ENCODE measurements at regions not wholly inside any gene's neighbourhood (a gene's known extent, or its start where the extent isn't known, plus 50 kb on each side); places are given as distances from the start of the nearest gene placed in this dataset.

DNA sequence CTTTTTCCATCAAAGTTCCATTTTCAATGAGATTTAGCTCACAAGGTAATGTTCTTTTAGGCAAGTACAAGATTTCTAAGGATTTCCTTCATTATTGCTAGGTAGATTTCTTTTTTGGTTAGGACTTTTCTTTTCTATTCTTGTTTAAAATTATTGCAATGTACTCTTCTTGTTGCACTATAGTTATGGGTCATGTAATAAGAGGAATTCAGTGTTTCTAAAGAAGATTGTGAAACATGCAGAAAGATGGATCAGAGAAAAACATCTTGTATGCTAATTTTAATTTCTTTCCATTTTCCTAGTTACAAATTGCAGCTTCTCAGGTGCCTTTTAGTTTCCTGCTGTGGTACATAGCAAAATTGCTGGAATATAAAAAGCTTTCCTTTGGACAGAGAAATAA lies 56.1 kb downstream of the BTG1 start:
- DNase-seq (ENCODE audit: extremely low read depth, insufficient read length), result no peak
- no peak overlapping the region for H3K4me3 ChIP-seq (replicated peaks; ENCODE audit: low read depth, low read length)
- H3K27me3 ChIP-seq (replicated peaks; ENCODE audit: control insufficient read depth, insufficient read depth, low read length), result no peaks in the 10 kb centered on the region
- no peaks in the 10 kb centered on the region for H3K36me3 ChIP-seq (ENCODE audit: control insufficient read depth, insufficient read depth, low read length)
- TF ChIP-seq, protein P1, sequence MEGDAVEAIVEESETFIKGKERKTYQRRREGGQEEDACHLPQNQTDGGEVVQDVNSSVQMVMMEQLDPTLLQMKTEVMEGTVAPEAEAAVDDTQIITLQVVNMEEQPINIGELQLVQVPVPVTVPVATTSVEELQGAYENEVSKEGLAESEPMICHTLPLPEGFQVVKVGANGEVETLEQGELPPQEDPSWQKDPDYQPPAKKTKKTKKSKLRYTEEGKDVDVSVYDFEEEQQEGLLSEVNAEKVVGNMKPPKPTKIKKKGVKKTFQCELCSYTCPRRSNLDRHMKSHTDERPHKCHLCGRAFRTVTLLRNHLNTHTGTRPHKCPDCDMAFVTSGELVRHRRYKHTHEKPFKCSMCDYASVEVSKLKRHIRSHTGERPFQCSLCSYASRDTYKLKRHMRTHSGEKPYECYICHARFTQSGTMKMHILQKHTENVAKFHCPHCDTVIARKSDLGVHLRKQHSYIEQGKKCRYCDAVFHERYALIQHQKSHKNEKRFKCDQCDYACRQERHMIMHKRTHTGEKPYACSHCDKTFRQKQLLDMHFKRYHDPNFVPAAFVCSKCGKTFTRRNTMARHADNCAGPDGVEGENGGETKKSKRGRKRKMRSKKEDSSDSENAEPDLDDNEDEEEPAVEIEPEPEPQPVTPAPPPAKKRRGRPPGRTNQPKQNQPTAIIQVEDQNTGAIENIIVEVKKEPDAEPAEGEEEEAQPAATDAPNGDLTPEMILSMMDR (IDR thresholded peaks at IDR 0.05; ENCODE audit: insufficient read depth, low read length, poor library complexity, severe bottlenecking), result no peak

DNA sequence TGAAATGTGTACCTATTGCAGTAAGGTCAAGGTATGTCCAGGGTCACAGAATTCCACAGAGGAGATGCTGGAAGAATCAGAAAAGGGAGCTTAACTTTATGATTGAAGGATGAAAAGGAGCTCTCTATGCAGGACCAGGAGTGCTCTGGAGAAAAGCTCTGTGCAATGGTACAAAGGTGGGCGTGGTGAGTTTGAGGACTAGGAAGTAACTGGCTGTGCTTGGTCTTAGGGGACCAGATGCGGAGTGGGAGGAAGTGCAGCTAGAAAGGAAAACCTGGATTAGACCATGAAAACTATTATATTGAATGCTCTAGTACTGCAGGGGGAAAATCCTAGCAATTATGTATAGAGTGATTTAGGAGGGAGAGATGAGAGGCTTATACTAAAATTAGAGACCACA lies 56.8 kb downstream of the BTG1 start:
- Histone ChIP-seq H3K4me3 (replicated peaks; ENCODE audit: low read depth, low read length) (no peak overlapping the region), H3K27me3 (replicated peaks; ENCODE audit: control insufficient read depth, insufficient read depth, low read length) (no peaks in the 10 kb centered on the region), H3K36me3 (ENCODE audit: control insufficient read depth, insufficient read depth, low read length) (no peaks in the 10 kb centered on the region)
- DNase-seq (ENCODE audit: extremely low read depth, insufficient read length), result no peak
- TF ChIP-seq, protein P1 (IDR thresholded peaks at IDR 0.05; ENCODE audit: insufficient read depth, low read length, poor library complexity, severe bottlenecking), result no peak

DNA sequence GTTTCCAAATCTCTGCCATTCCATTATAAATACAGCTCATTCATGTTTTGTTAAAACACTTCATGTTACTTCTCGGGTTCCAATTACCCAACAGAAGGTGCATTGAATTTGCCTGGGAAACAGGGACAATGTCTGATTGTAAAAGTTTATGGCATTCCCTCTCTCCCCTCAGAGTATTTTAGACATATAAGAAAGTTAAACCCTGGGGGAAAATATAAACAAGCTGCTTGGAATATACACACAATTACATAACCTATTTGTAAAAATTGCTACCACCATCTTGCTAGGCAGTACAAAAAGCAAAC lies 60.0 kb downstream of the BTG1 start:
- TF ChIP-seq, protein P1 (IDR thresholded peaks at IDR 0.05; ENCODE audit: insufficient read depth, low read length, poor library complexity, severe bottlenecking), result no peak
- Histone ChIP-seq H3K4me3 (replicated peaks; ENCODE audit: low read depth, low read length) (no peak overlapping the region), H3K36me3 (ENCODE audit: control insufficient read depth, insufficient read depth, low read length) (no peaks in the 10 kb centered on the region), H3K27me3 (replicated peaks; ENCODE audit: control insufficient read depth, insufficient read depth, low read length) (no peaks in the 10 kb centered on the region)
- DNase-seq (ENCODE audit: extremely low read depth, insufficient read length), result no peak

DNA sequence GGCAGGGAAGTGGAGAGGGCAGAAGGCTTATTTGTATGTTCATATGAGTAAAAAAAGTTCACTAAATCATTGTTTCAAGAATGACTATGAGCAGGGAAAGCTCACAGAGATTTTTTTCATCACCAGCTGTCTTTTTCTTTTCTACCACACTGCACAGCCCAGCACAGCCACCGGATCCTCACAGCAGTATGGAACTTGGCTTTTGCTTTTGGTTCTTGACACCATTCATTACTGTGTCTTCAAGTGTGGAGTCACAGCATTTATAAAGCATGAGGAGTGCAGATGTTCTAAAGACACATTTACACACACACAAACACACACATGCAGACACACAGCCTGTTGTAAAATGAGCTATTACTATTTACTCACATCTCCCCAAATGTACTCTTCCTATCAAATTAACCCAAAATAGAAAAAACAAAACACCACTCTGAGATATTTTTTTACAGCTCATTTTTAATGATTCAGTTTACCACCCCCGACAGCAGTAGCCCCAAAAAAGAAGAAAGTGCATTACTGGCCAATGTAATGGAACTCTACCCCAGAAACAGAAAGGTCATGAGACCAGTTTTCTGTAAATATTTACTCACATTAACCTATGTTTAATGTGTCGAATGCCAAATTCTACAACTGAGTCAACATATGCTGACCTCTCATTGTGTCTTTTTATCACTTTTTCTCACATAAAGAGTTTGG lies 60.5 kb downstream of the BTG1 start:
- DNase-seq (ENCODE audit: extremely low read depth, insufficient read length), result no peak
- TF ChIP-seq, protein P1 (IDR thresholded peaks at IDR 0.05; ENCODE audit: insufficient read depth, low read length, poor library complexity, severe bottlenecking), result no peak

DNA sequence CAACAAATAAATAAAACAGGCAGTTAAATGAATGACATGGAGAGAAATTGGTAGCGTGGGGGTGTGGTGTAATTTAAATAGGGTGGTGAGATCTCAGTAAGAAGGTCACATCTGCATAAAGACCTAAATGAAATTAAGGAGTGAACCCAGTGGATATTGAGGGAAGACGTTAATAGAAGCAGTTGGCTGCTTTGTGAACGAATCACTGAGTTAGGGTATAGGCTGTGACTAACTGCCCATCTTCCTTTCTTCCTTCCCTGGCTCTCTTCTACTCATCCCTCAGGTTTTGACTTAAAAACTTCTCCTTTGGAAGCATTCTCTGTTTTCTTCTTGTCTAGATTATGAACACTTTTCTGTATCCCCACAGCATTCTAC lies 64.7 kb downstream of the BTG1 start:
- no peak overlapping the region for H3K4me3 ChIP-seq (replicated peaks; ENCODE audit: low read depth, low read length)

More for the DNA sequence above, 60.5 kb downstream of the BTG1 start:
- no peaks in the 10 kb centered on the region for H3K27me3 ChIP-seq (replicated peaks; ENCODE audit: control insufficient read depth, insufficient read depth, low read length)
- no peaks in the 10 kb centered on the region for H3K36me3 ChIP-seq (ENCODE audit: control insufficient read depth, insufficient read depth, low read length)
- no peak overlapping the region for H3K4me3 ChIP-seq (replicated peaks; ENCODE audit: low read depth, low read length)

More for the DNA sequence above, 64.7 kb downstream of the BTG1 start:
- DNase-seq (ENCODE audit: extremely low read depth, insufficient read length), result no peak
- H3K36me3 ChIP-seq (ENCODE audit: control insufficient read depth, insufficient read depth, low read length), result no peaks in the 10 kb centered on the region
- H3K27me3 ChIP-seq (replicated peaks; ENCODE audit: control insufficient read depth, insufficient read depth, low read length), result no peaks in the 10 kb centered on the region
- TF ChIP-seq, protein P1 (IDR thresholded peaks at IDR 0.05; ENCODE audit: insufficient read depth, low read length, poor library complexity, severe bottlenecking), result no peak

All from GM06990 (cell line).